Mesodermal cell (in vitro differentiated cells): ENCODE measurements at regions not wholly inside any gene's neighbourhood (a gene's known extent, or its start where the extent isn't known, plus 50 kb on each side); places are given as distances from the start of the nearest gene placed in this dataset.

Experiments
- H3K27ac ChIP-seq: 2 replicates; pipeline ENCODE4 v1.7.0; 2013; ENCODE audit warnings: mild to moderate bottlenecking, low read depth, low read length, moderate library complexity; ENCODE audit not compliant: severe bottlenecking
- H3K36me3 ChIP-seq: 2 replicates; pipeline ENCODE4 v1.7.1; 2013; ENCODE audit warnings: mild to moderate bottlenecking, low read length, moderate library complexity; ENCODE audit not compliant: control insufficient read depth, insufficient read depth
- H3K4me1 ChIP-seq: one replicate; pipeline ENCODE4 v1.7.1; 2013; ENCODE audit warnings: mild to moderate bottlenecking, low read length; ENCODE audit not compliant: insufficient read depth, control insufficient read depth, poor library complexity, severe bottlenecking
- H3K4me3 ChIP-seq: 2 replicates; pipeline ENCODE4 v1.7.0; 2013; ENCODE audit warnings: low read length, control low read depth, mild to moderate bottlenecking; ENCODE audit not compliant: insufficient read depth, poor library complexity, severe bottlenecking; ENCODE audit errors: extremely low read depth
- H3K9me3 ChIP-seq: 2 replicates; pipeline ENCODE4 v1.7.1; 2013; ENCODE audit warnings: mild to moderate bottlenecking, low read length, moderate library complexity; ENCODE audit not compliant: control insufficient read depth
- WGBS, 2 experiments: methylation state at CpG; one replicate each; pipeline ENCODE4 v1.1.5; 2013; ENCODE audit warnings: missing lambda C conversion rate in 2 of 2; ENCODE audit not compliant: insufficient coverage in 2 of 2; 5-methylcytosine and 5-hydroxymethylcytosine counted together

DNA sequence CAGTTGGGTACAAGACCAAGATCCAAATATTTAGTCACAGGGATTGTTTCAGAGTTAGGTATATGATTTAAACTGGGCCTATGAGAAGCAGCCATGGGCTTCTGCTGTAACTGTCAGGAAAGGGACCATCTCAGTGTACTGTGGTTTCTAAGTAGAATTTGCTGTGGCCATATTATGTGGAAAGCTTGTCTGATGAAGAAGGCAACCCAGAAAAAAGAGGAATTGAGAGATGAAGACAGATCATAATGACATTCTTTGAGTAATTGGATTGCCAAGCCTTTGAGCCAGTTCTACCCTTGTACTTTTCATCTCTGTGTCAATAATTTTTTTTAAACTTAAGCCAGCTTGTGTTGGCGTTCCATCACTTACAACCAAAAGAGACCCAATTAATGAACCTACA lies 259.6 kb downstream of the NUP35 start:
- Histone ChIP-seq H3K4me3 (no peak overlapping the region), H3K27ac (no peak overlapping the region), H3K4me1 (no peaks in the 10 kb centered on the region), H3K36me3 (no peaks in the 10 kb centered on the region), H3K9me3 (no peaks in the 10 kb centered on the region)
- 100% methylated on average over 1 of the region's 1 CpG; no CpG with 5 or more reads in 1 of the 2 experiments for WGBS, 2 experiments

GRCh38 chr2:183389546-183390080 lies 265.4 kb downstream of the NUP35 start:
- Histone ChIP-seq H3K36me3 (no peaks in the 10 kb centered on the region), H3K9me3 (no peaks in the 10 kb centered on the region), H3K4me3 (no peak overlapping the region), H3K27ac (no peak overlapping the region), H3K4me1 (no peaks in the 10 kb centered on the region)
- WGBS, 2 experiments, result 100% methylated on average over 1 of the region's 2 CpGs; no CpG with 5 or more reads in 1 of the 2 experiments

DNA sequence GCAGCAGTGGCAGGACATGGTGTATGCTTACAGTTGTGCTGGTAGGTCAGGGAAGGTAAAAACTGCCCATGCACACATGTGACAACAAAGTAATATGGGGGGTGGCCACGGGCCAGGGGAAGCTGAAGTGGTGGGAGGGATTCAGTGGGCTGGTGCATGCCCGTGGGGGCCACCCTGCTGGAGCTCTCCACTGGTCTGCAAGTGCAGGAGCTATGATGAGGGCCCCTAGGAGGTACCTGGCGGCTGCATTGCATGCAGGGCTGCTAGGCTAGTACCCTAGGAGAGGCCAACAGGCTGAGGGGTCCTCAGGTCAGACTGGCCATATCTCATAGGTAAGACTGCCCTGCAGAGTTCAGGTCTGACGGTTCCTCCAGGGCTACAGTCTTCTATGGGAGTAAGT lies 265.9 kb downstream of the NUP35 start:
- 80 to 94% methylated on average over 4 of the region's 4 CpGs for WGBS, 2 experiments
- Histone ChIP-seq H3K4me1 (no peaks in the 10 kb centered on the region), H3K36me3 (no peaks in the 10 kb centered on the region), H3K9me3 (no peaks in the 10 kb centered on the region), H3K27ac (no peak overlapping the region), H3K4me3 (no peak overlapping the region)

GRCh38 chr2:183404392-183404791 lies 280.1 kb downstream of the NUP35 start:
- H3K36me3 ChIP-seq, result no peaks in the 10 kb centered on the region
- 85 to 97% methylated on average over 7 of the region's 7 CpGs for WGBS, 2 experiments
- no peaks in the 10 kb centered on the region for H3K4me1 ChIP-seq
- no peak overlapping the region for H3K27ac ChIP-seq
- no peaks in the 10 kb centered on the region for H3K9me3 ChIP-seq
- no peak overlapping the region for H3K4me3 ChIP-seq

- H3K27ac ChIP-seq, result no peak overlapping the region
- 0% methylated on average over 1 of the region's 1 CpG; no CpG with 5 or more reads in 1 of the 2 experiments for WGBS, 2 experiments
- H3K9me3 ChIP-seq, result no peaks in the 10 kb centered on the region
- no peaks in the 10 kb centered on the region for H3K4me1 ChIP-seq
- H3K4me3 ChIP-seq, result no peak overlapping the region
- no peaks in the 10 kb centered on the region for H3K36me3 ChIP-seq
These were observed 284.3 kb downstream of the NUP35 start for GRCh38 chr2:183408562-183408961.

DNA sequence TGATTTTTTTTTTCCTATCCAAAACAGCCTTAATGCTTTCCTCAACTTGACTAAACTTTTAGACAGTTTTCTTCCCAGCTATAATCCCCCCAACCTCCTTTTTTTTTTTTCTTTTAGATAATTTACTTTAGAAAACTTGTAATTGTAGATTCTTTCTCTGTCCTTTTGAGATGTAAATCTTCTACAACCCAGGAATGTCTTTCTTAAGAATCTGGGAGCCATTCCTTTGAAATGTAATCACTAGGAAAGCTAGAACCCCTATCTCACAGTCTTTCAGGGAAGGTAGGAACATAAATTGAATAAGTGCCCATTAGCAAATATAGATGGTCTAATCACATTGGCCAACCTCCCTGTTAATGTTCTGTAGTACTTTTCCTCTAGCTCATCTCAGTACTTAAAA lies 285.4 kb downstream of the NUP35 start:
- Histone ChIP-seq H3K27ac (no peak overlapping the region), H3K4me1 (no peaks in the 10 kb centered on the region), H3K36me3 (no peaks in the 10 kb centered on the region), H3K4me3 (no peak overlapping the region), H3K9me3 (no peaks in the 10 kb centered on the region)

DNA sequence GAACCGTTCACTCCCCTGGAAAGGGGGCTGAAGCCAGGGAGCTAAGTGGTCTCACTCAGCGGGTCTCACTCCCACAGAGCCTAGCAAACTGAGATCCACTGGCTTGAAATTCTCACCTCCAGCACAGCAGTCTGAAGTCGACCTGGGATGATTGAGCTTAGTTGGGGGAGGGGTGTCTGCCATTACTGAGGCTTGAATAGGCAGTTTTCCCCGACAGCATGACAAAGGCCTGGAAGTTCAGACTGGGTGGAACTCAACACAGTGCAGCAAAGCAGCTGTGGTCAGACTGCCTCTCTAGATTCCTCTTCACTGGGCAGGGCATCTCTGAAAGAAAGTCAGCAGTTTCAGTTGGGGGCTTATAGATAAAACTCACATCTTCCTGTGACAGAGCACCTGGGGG lies 292.5 kb downstream of the NUP35 start:
- WGBS, 2 experiments, result 50 to 68% methylated on average over 1 to 2 of the region's 4 CpGs
- Histone ChIP-seq H3K9me3 (no peaks in the 10 kb centered on the region), H3K27ac (no peak overlapping the region), H3K36me3 (no peaks in the 10 kb centered on the region), H3K4me3 (no peak overlapping the region), H3K4me1 (no peaks in the 10 kb centered on the region)

DNA sequence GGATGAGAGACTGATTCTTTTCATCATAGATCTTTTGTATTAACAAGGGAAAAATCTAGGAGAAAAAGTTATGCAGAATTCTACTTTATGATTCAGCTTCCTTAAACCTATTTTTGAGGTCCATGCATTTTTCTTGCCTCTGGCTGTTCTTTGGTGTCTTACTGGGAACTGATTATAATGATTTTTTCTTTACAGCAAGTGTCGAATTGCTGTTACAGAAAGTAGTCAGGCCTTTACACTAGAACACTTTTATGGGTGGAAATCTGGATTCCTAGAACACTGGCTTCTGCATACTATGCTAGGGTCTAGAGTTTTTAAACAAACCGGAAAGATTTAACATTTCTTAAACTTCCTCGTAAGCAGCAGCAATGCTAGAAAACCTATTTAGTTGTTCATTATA lies 302.6 kb downstream of the NUP35 start:
- no peaks in the 10 kb centered on the region for H3K9me3 ChIP-seq
- 100% methylated on average over 1 of the region's 3 CpGs for WGBS, 2 experiments
- H3K36me3 ChIP-seq, result no peaks in the 10 kb centered on the region
- H3K27ac ChIP-seq, result no peak overlapping the region
- no peak overlapping the region for H3K4me3 ChIP-seq
- no peaks in the 10 kb centered on the region for H3K4me1 ChIP-seq

DNA sequence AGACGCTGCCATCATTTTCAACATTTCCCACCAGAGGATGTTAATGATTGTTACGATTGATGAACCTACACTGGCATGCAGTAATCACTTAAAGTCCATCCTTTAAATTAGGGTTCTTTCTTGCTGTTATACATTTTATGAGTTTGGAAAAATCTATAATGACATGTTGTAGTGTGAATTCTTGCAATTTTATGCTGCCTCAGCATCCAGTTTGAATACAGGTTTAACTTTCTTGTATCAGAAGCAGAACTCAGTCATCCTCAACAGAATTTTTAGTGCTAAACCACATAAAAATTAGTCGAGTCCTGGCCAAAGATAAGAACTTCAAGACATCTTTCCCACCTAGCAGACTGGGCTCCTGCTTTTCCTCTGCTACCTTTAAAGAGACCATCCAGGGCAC lies 303.3 kb downstream of the NUP35 start:
- no peaks in the 10 kb centered on the region for H3K36me3 ChIP-seq
- 89 to 92% methylated on average over 1 of the region's 3 CpGs for WGBS, 2 experiments
- H3K4me3 ChIP-seq, result no peak overlapping the region
- H3K27ac ChIP-seq, result no peak overlapping the region
- no peaks in the 10 kb centered on the region for H3K4me1 ChIP-seq
- H3K9me3 ChIP-seq, result no peaks in the 10 kb centered on the region

DNA sequence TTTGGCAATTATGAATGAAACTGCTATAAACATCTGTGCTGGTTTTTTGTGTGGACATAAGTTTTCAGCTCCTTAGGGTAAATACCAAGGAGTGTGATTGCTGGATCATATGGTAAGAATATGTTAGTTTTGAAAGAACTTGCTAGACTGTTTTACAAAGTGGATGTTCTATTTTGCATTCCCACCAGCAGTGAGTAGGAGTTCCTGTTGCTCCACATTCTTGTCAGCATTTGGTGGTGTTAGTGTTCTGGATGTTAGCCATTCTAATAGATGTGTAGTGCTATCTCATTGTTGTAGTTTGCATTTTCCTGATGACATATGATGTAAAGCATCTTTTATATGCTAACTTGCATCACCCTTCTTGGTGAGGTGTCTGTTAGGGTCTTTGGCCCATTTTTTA lies 304.6 kb downstream of the NUP35 start:
- Histone ChIP-seq H3K36me3 (no peaks in the 10 kb centered on the region), H3K9me3 (no peaks in the 10 kb centered on the region), H3K4me1 (no peaks in the 10 kb centered on the region), H3K27ac (no peak overlapping the region), H3K4me3 (no peak overlapping the region)

- no peaks in the 10 kb centered on the region for H3K36me3 ChIP-seq
- H3K27ac ChIP-seq, result no peak overlapping the region
- H3K4me3 ChIP-seq, result no peak overlapping the region
- no peaks in the 10 kb centered on the region for H3K9me3 ChIP-seq
- H3K4me1 ChIP-seq, result no peaks in the 10 kb centered on the region
- WGBS, 2 experiments, result 80 to 100% methylated on average over 1 of the region's 2 CpGs
These were observed 314.3 kb downstream of the NUP35 start for GRCh38 chr2:183438541-183438940.
